HG02885 (cell line): ENCODE measurements at regions not wholly inside any gene's neighbourhood (a gene's known extent, or its start where the extent isn't known, plus 50 kb on each side); places are given as distances from the start of the nearest gene placed in this dataset.

Experiments used
- ATAC-seq: cut with Tn5 transposase; IDR thresholded peaks from one replicate; pipeline ENCODE4 v1.9.1; 2021; ENCODE audit warnings: mild to moderate bottlenecking; ENCODE audit not compliant: unreplicated experiment, poor library complexity

- no peak for ATAC-seq
Observed at GRCh38 chr10:118110750-118111149, 64.0 kb upstream of the RAB11FIP2 start.

GRCh38 chr10:118108194-118109026 is 61.7 kb upstream of the RAB11FIP2 start:
- no peak for ATAC-seq

- ATAC-seq, result no peak
Observed at GRCh38 chr10:118107541-118107940, 60.8 kb upstream of the RAB11FIP2 start.

- no peak for ATAC-seq
Observed at GRCh38 chr10:118107040-118107439, 60.3 kb upstream of the RAB11FIP2 start.

- no peak for ATAC-seq
Observed at GRCh38 chr10:118106426-118106825, 59.7 kb upstream of the RAB11FIP2 start.

GRCh38 chr10:118102121-118102520 is 55.4 kb upstream of the RAB11FIP2 start:
- no peak for ATAC-seq

- no peak for ATAC-seq
Observed at GRCh38 chr10:118101501-118101900, 54.8 kb upstream of the RAB11FIP2 start.
